OCI-LY7 (cell line): ENCODE measurements at regions not wholly inside any gene's neighbourhood (a gene's known extent, or its start where the extent isn't known, plus 50 kb on each side); places are given as distances from the start of the nearest gene placed in this dataset.

Source experiments
- BruUV-seq: library from RNA; stranded (reverse); fragments of 400-500 nt; replicated peaks from 2 replicates; lab custom pipeline; 2021; lab: Mats Ljungman, UMichigan
- CTCF ChIA-PET: fragments of 300-600 bp; sonication (Branson Sonifier 250); formaldehyde crosslinking; loops from one replicate; lab custom pipeline; 2022; ENCODE audit warnings: antibody characterized with exemption; ENCODE audit not compliant: unreplicated experiment; lab: Charles Lee
- POLR2A ChIA-PET: fragments of 300-600 bp; sonication (Branson Sonifier 250); formaldehyde crosslinking; loops from one replicate; lab custom pipeline; 2022; ENCODE audit warnings: antibody characterized with exemption; lab: Charles Lee
- DNase-seq: peaks from one replicate; pipeline ENCODE4 v3.0.0-alpha.2; 2015; ENCODE audit warnings: low spot score
- H2AFZ ChIP-seq: fragments of 200-600 bp; sonication (generic), shearing (Covaris generic); 2 replicates; pipeline ENCODE4 v1.6.1; 2014; ENCODE audit warnings: mild to moderate bottlenecking, antibody characterized with exemption, low read length, moderate library complexity
- H3K27ac ChIP-seq: fragments of 200-600 bp; sonication (generic); 2 replicates; pipeline ENCODE4 v1.5.1; 2014; ENCODE audit warnings: mixed run types, low read depth, mild to moderate bottlenecking, moderate library complexity, low read length, inconsistent platforms; ENCODE audit not compliant: poor library complexity, severe bottlenecking
- H3K36me3 ChIP-seq: fragments of 200-600 bp; sonication (generic); 2 replicates; pipeline ENCODE4 v1.6.1; 2014; ENCODE audit warnings: mild to moderate bottlenecking, antibody characterized with exemption, low read length, moderate library complexity, mixed read lengths; ENCODE audit not compliant: insufficient read depth
- H3K4me1 ChIP-seq: fragments of 200-600 bp; sonication (generic); 2 replicates; pipeline ENCODE4 v1.5.1; 2014; ENCODE audit warnings: mild to moderate bottlenecking, low read length; ENCODE audit not compliant: insufficient read depth, poor library complexity, severe bottlenecking
- H3K4me2 ChIP-seq: fragments of 200-600 bp; sonication (generic); 2 replicates; pipeline ENCODE4 v1.6.1; 2014; ENCODE audit warnings: mild to moderate bottlenecking, low read length
- H3K4me3 ChIP-seq: fragments of 200-600 bp; sonication (generic); 2 replicates; pipeline ENCODE4 v1.5.1; 2014; ENCODE audit warnings: mild to moderate bottlenecking, low read depth, low read length; ENCODE audit not compliant: poor library complexity, severe bottlenecking
- H3K79me2 ChIP-seq: fragments of 200-600 bp; sonication (generic); 2 replicates; pipeline ENCODE4 v1.6.1; 2016; ENCODE audit warnings: low read depth, mild to moderate bottlenecking, low read length, moderate library complexity, mixed read lengths; ENCODE audit not compliant: insufficient read depth
- H3K9me2 ChIP-seq: fragments of 200-600 bp; sonication (generic); 2 replicates; pipeline ENCODE4 v1.6.1; 2016; ENCODE audit warnings: mild to moderate bottlenecking, low read length, mixed read lengths; ENCODE audit not compliant: insufficient read depth
- H3K9me3 ChIP-seq: fragments of 200-600 bp; sonication (generic); 2 replicates; pipeline ENCODE4 v1.6.1; 2014; ENCODE audit warnings: mild to moderate bottlenecking, mixed run types, low read length, mixed read lengths
- H4K20me1 ChIP-seq: fragments of 200-600 bp; sonication (generic); 2 replicates; pipeline ENCODE4 v1.6.1; 2014; ENCODE audit warnings: mild to moderate bottlenecking, antibody characterized with exemption, low read length, moderate library complexity, mixed read lengths; ENCODE audit not compliant: insufficient read depth
- EZH2phosphoT487 ChIP-seq: fragments of 200-600 bp; sonication (generic); IDR thresholded peaks from 2 replicates; pipeline ENCODE4 v1.6.1; 2018; ENCODE audit warnings: low read depth, borderline replicate concordance, mild to moderate bottlenecking, mixed run types, antibody characterized with exemption, low read length, moderate library complexity, mixed read lengths
- intact Hi-C: fragments of 100-400 bp; cut with micrococcal nuclease; formaldehyde crosslinking; loops from one replicate; pipeline ENCODE4 v1.10.0; 2022; ENCODE audit not compliant: unreplicated experiment
- TF ChIP-seq, protein P1 (sequence below): fragments of 200-600 bp; sonication (generic); conservative IDR thresholded peaks from 2 replicates; pipeline ENCODE4 v1.5.1; 2014; ENCODE audit warnings: mild to moderate bottlenecking, antibody characterized with exemption, low read length, moderate library complexity, mixed read lengths

DNA sequence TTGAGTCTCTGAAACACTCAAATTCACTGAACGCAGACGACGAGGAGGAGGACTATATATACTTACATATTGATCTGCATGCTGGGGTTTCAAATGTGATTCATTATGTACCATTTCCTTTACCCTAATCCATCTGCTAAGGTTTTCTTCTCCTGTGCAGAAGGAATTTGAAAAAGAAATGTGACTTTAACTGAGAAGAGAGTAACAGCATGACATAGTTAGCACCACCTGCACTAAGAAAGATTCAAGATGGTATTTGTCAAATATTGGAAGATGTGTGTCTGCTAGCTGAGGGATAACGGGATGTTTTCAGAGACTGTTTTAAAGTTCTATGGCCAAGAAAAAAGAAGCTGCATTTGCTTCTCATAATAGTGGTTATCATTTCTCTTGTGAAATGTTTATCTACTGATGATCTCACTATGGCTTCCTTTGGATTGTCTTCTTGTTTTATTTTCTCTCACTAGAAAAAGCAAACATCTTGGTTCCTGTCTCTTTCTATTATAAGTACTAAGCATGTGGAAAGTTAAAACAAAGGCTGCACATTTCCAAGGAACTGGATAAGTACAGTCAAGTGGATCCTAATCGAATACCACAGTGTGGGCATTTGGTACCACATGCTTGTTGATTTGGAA lies 89.8 kb upstream of the TLE4 start:
- intact Hi-C loops, result no loop called here
- Histone ChIP-seq H3K79me2 (no peaks in the 10 kb centered on the region), H3K4me1 (no peaks in the 10 kb centered on the region), H3K36me3 (no peaks in the 10 kb centered on the region), H3K4me2 (no peak overlapping the region), H3K9me2 (no peaks in the 10 kb centered on the region), H4K20me1 (no peaks in the 10 kb centered on the region), H3K9me3 (no peaks in the 10 kb centered on the region), H3K4me3 (no peak overlapping the region), H3K27ac (no peak overlapping the region), H2AFZ (no peak overlapping the region)
- BruUV-seq, result no TSS peak
- ChIA-PET POLR2A (no interaction called here), CTCF (no interaction called here)
- no peak for DNase-seq
- TF ChIP-seq EZH2phosphoT487, result no peak
- TF ChIP-seq, protein P1, sequence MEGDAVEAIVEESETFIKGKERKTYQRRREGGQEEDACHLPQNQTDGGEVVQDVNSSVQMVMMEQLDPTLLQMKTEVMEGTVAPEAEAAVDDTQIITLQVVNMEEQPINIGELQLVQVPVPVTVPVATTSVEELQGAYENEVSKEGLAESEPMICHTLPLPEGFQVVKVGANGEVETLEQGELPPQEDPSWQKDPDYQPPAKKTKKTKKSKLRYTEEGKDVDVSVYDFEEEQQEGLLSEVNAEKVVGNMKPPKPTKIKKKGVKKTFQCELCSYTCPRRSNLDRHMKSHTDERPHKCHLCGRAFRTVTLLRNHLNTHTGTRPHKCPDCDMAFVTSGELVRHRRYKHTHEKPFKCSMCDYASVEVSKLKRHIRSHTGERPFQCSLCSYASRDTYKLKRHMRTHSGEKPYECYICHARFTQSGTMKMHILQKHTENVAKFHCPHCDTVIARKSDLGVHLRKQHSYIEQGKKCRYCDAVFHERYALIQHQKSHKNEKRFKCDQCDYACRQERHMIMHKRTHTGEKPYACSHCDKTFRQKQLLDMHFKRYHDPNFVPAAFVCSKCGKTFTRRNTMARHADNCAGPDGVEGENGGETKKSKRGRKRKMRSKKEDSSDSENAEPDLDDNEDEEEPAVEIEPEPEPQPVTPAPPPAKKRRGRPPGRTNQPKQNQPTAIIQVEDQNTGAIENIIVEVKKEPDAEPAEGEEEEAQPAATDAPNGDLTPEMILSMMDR, result no peak

DNA sequence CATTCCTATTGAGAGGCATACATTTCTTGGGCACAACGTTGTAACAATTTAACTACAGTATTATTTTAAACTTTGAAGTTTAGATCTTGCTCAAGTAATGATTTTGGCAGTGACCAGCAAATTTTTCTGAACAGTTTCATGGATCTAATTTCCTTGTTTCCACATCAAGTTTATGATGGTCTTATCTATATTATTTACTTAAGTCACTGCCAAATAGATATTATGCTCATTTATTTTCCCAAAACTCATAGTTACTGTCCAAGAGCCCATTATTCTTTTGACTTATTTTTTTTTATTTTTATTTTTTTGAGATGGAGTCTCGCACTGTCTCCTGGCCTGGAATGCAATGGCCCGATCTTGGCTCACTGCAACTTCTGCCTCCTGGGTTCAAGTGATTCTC lies 86.5 kb upstream of the TLE4 start:
- BruUV-seq, result no TSS peak

More for the DNA sequence above, 86.5 kb upstream of the TLE4 start:
- no peak overlapping the region for H3K27ac ChIP-seq
- no peaks in the 10 kb centered on the region for H3K36me3 ChIP-seq
- no peak overlapping the region for H2AFZ ChIP-seq
- no peaks in the 10 kb centered on the region for H3K4me1 ChIP-seq
- CTCF ChIA-PET, result no interaction called here
- intact Hi-C loops, result no loop called here
- no peaks in the 10 kb centered on the region for H3K9me2 ChIP-seq
- TF ChIP-seq, protein P1, result no peak
- no peak for TF ChIP-seq EZH2phosphoT487
- no peak overlapping the region for H3K4me3 ChIP-seq
- H3K79me2 ChIP-seq, result no peaks in the 10 kb centered on the region
- DNase-seq, result no peak
- H3K4me2 ChIP-seq, result no peak overlapping the region
- no peaks in the 10 kb centered on the region for H3K9me3 ChIP-seq
- H4K20me1 ChIP-seq, result no peaks in the 10 kb centered on the region
- POLR2A ChIA-PET, result no interaction called here
